Stimulated activated naive B cell treated with anti-CD40 and anti-IgM and Interleukin-4, amounts not matched to agents 10 μg/mL and 1 μg/mL and 100 μg/mL, for 72 hours (primary cell): ENCODE measurements at regions not wholly inside any gene's neighbourhood (a gene's known extent, or its start where the extent isn't known, plus 50 kb on each side); places are given as distances from the start of the nearest gene placed in this dataset.
"Not testable (repeated sequence)": the region's sequence is repeated elsewhere in the genome, so short reads cannot be mapped to it uniquely, and the experiment has no call there.

Source experiments
- ATAC-seq, 2 donors: fragments of 150-1000 bp; cut with Tn5 transposase; replicated peaks; 2 replicates each; pipeline ENCODE4 v1.10.0; 2021; ENCODE audit warnings: moderate library complexity in 1 of 2
- DNase-seq: peaks from one replicate; pipeline ENCODE4 v3.0.0; 2021
- H3K27ac Mint-ChIP-seq: one replicate; pipeline ENCODE4 v1.8.0; 2022; ENCODE audit warnings: mild to moderate bottlenecking, mixed read lengths
- H3K27me3 Mint-ChIP-seq, 2 donors: one replicate each; pipeline ENCODE4 v1.8.0; 2022; ENCODE audit warnings: mixed read lengths in 2 of 2
- H3K36me3 Mint-ChIP-seq, 2 donors: one replicate each; pipeline ENCODE4 v1.8.0; 2022; ENCODE audit warnings: mixed read lengths in 2 of 2, mild to moderate bottlenecking in 1 of 2
- H3K4me1 Mint-ChIP-seq, 2 donors: one replicate each; pipeline ENCODE4 v1.8.0; 2022; ENCODE audit warnings: mixed read lengths in 2 of 2, mild to moderate bottlenecking in 1 of 2
- H3K4me3 Mint-ChIP-seq, 2 donors: one replicate each; pipeline ENCODE4 v1.8.0; 2022; ENCODE audit warnings: mild to moderate bottlenecking in 2 of 2, mixed read lengths in 2 of 2, moderate library complexity in 1 of 2
- H3K9me3 Mint-ChIP-seq, 2 donors: one replicate each; pipeline ENCODE4 v1.8.0; 2022; ENCODE audit warnings: mixed read lengths in 2 of 2, mild to moderate bottlenecking in 1 of 2

GRCh38 chr19:24033301-24033962, 53.6 kb upstream of the ZNF254 start:
- Mint-ChIP-seq H3K4me1 (peaks cover 24 to 34% of the 10 kb centered on the region in 2 donors), H3K4me3 (peak overlapping the region; percentile 100), H3K27ac (peak overlapping the region; percentile 99), H3K36me3 (peaks cover 11 to 13% of the 10 kb centered on the region in 2 donors), H3K27me3 (no peaks in the 10 kb centered on the region), H3K9me3 (no peaks in the 10 kb centered on the region)
- ATAC-seq (peak; percentile 95 to 97), DNase-seq (peak; percentile 77)

- Mint-ChIP-seq H3K4me1 (peaks cover 27 to 38% of the 10 kb centered on the region in 2 donors), H3K4me3 (peak overlapping the region; percentile 100), H3K36me3 (peaks cover 16% of the 10 kb centered on the region in 2 donors), H3K9me3 (no peaks in the 10 kb centered on the region), H3K27ac (peak overlapping the region; percentile 99), H3K27me3 (no peaks in the 10 kb centered on the region)
- DNase-seq (peak; percentile 13), ATAC-seq (peak; percentile 35 to 42)
These were observed 53.0 kb upstream of the ZNF254 start for GRCh38 chr19:24033963-24034342.

GRCh38 chr19:24035261-24035880, 51.6 kb upstream of the ZNF254 start:
- not testable (repeated sequence) for H3K27me3 Mint-ChIP-seq, ATAC-seq, H3K27ac Mint-ChIP-seq, H3K9me3 Mint-ChIP-seq, DNase-seq
- H3K4me3 Mint-ChIP-seq = peak overlapping the region; percentile 12 to 56
- H3K4me1 Mint-ChIP-seq = peaks cover 29 to 47% of the 10 kb centered on the region in 2 donors
- H3K36me3 Mint-ChIP-seq = peaks cover 20 to 21% of the 10 kb centered on the region in 2 donors
